VCaP (cell line): ENCODE measurements at regions not wholly inside any gene's neighbourhood (a gene's known extent, or its start where the extent isn't known, plus 50 kb on each side); places are given as distances from the start of the nearest gene placed in this dataset.
"Not testable (repeated sequence)": the region's sequence is repeated elsewhere in the genome, so short reads cannot be mapped to it uniquely, and the experiment has no call there.

ENCODE experiments used
- H3K27ac ChIP-seq: fragments of 450-650 bp; 2 replicates; pipeline ENCODE4 v1.5.1; 2017
- CTCF ChIP-seq: fragments of 450-650 bp; conservative IDR thresholded peaks from 2 replicates; pipeline ENCODE4 v1.5.1; 2017; ENCODE audit warnings: mild to moderate bottlenecking, moderate library complexity

- H3K27ac ChIP-seq = no peak overlapping the region
- no peak for TF ChIP-seq CTCF
These were observed 54.8 kb upstream of the HMGB1 start for GRCh38 chr13:30520571-30520970.

- no peak for TF ChIP-seq CTCF
- H3K27ac ChIP-seq = peak overlapping the region; percentile 19; the same call in 1 of the 2 replicates
These were observed 57.5 kb upstream of the HMGB1 start for GRCh38 chr13:30523211-30523610.

- not testable (repeated sequence) for H3K27ac ChIP-seq
These were observed 58.1 kb upstream of the HMGB1 start for GRCh38 chr13:30523817-30524216.

GRCh38 chr13:30525212-30525611 lies 59.5 kb upstream of the HMGB1 start:
- not testable (repeated sequence) for H3K27ac ChIP-seq

- no peak overlapping the region for H3K27ac ChIP-seq
- TF ChIP-seq CTCF = no peak
These were observed 61.1 kb upstream of the HMGB1 start for GRCh38 chr13:30526612-30527495.

- TF ChIP-seq CTCF = no peak
- H3K27ac ChIP-seq = no peak overlapping the region
These were observed 63.5 kb upstream of the HMGB1 start for GRCh38 chr13:30529085-30529834.

GRCh38 chr13:30535046-30535445 lies 69.3 kb upstream of the HMGB1 start:
- H3K27ac ChIP-seq = no peak overlapping the region
- TF ChIP-seq CTCF = no peak

- no peak for TF ChIP-seq CTCF
- H3K27ac ChIP-seq = no peak overlapping the region
These were observed 72.4 kb upstream of the USPL1 start for GRCh38 chr13:30545320-30545719.

GRCh38 chr13:30548046-30548445 lies 69.7 kb upstream of the USPL1 start:
- not testable (repeated sequence) for H3K27ac ChIP-seq
